Peyer's patch (tissue), 4 donors: ENCODE measurements at regions not wholly inside any gene's neighbourhood (a gene's known extent, or its start where the extent isn't known, plus 50 kb on each side); places are given as distances from the start of the nearest gene placed in this dataset.

Source experiments
- DNase-seq, 3 donors: peaks; one replicate each; pipeline ENCODE4 v3.0.0-alpha.2; 2017 to 2019
- H3K27ac ChIP-seq, 4 donors: fragments of 200-600 bp; sonication (generic); one replicate each; pipeline ENCODE4 v1.5.1; 2016 to 2019
- H3K27me3 ChIP-seq, 2 donors: fragments of 200-600 bp; sonication (generic); one replicate each; pipeline ENCODE4 v1.5.1; 2019
- H3K36me3 ChIP-seq, 3 donors: fragments of 200-600 bp; sonication (generic); one replicate each; pipeline ENCODE4 v1.5.1; 2016 to 2019
- H3K4me1 ChIP-seq, 4 donors: fragments of 200-600 bp; sonication (generic); one replicate each; pipeline ENCODE4 v1.5.1; 2016 to 2019
- H3K4me3 ChIP-seq, 4 donors: fragments of 200-600 bp; sonication (generic); 1 replicate in 3 of 4; 2 replicates in 1 of 4; pipeline ENCODE4 v1.5.1; 2016 to 2019; ENCODE audit warnings: mild to moderate bottlenecking in 1 of 4
- H3K9me3 ChIP-seq, 4 donors: fragments of 200-600 bp; sonication (generic); one replicate each; pipeline ENCODE4 v1.5.1; 2016 to 2019; ENCODE audit warnings: mild to moderate bottlenecking in 1 of 4
- CTCF ChIP-seq, 6 experiments: fragments of 450-650 bp in 4 of 6; fragments of 200-600 bp in 2 of 6; sonication (generic) in 1 of 6; IDR thresholded peaks; one replicate each; pipeline ENCODE4 v1.5.1; 2017 to 2019; ENCODE audit warnings: antibody characterized with exemption in 6 of 6, mild to moderate bottlenecking in 3 of 6, moderate library complexity in 1 of 6
- POLR2A ChIP-seq, 2 donors: fragments of 450-650 bp; IDR thresholded peaks; one replicate each; pipeline ENCODE4 v1.5.1; 2017; ENCODE audit warnings: antibody characterized with exemption in 2 of 2, mild to moderate bottlenecking in 2 of 2, moderate library complexity in 2 of 2

- Histone ChIP-seq H3K27ac (no peak overlapping the region), H3K9me3 (no peaks in the 10 kb centered on the region), H3K4me3 (no peak overlapping the region), H3K36me3 (no peaks in the 10 kb centered on the region), H3K27me3 (no peaks in the 10 kb centered on the region), H3K4me1 (no peaks in the 10 kb centered on the region)
- no peak for TF ChIP-seq POLR2A (IDR thresholded peaks at IDR 0.05)
- TF ChIP-seq CTCF (IDR thresholded peaks at IDR 0.05), result no peak
- DNase-seq, result no peak
Measured at GRCh38 chr6:23494367-23494766, 631.6 kb upstream of the NRSN1 start.

- Histone ChIP-seq H3K27me3 (no peaks in the 10 kb centered on the region), H3K9me3 (no peaks in the 10 kb centered on the region), H3K4me3 (no peak overlapping the region), H3K4me1 (no peaks in the 10 kb centered on the region), H3K27ac (no peak overlapping the region), H3K36me3 (no peaks in the 10 kb centered on the region)
- no peak for DNase-seq
- TF ChIP-seq CTCF (IDR thresholded peaks at IDR 0.05) (no peak), POLR2A (IDR thresholded peaks at IDR 0.05) (no peak)
Measured at GRCh38 chr6:23498013-23498412, 628.0 kb upstream of the NRSN1 start.

GRCh38 chr6:23499549-23499948, 626.5 kb upstream of the NRSN1 start:
- H3K27me3 ChIP-seq, result no peaks in the 10 kb centered on the region
- no peak for TF ChIP-seq CTCF (IDR thresholded peaks at IDR 0.05)
- no peak for TF ChIP-seq POLR2A (IDR thresholded peaks at IDR 0.05)
- H3K36me3 ChIP-seq, result no peaks in the 10 kb centered on the region
- no peak for DNase-seq
- H3K4me3 ChIP-seq, result no peak overlapping the region
- H3K4me1 ChIP-seq, result no peaks in the 10 kb centered on the region
- H3K27ac ChIP-seq, result no peak overlapping the region
- no peaks in the 10 kb centered on the region for H3K9me3 ChIP-seq

GRCh38 chr6:23503173-23503572, 622.8 kb upstream of the NRSN1 start:
- TF ChIP-seq POLR2A (IDR thresholded peaks at IDR 0.05) (no peak), CTCF (IDR thresholded peaks at IDR 0.05) (no peak)
- no peak for DNase-seq
- Histone ChIP-seq H3K9me3 (no peaks in the 10 kb centered on the region), H3K27me3 (no peaks in the 10 kb centered on the region), H3K4me3 (no peak overlapping the region), H3K4me1 (no peaks in the 10 kb centered on the region), H3K27ac (no peak overlapping the region), H3K36me3 (no peaks in the 10 kb centered on the region)

GRCh38 chr6:23505026-23505425, 621.0 kb upstream of the NRSN1 start:
- no peak for DNase-seq
- Histone ChIP-seq H3K9me3 (no peaks in the 10 kb centered on the region), H3K36me3 (no peaks in the 10 kb centered on the region), H3K4me3 (no peak overlapping the region), H3K27me3 (no peaks in the 10 kb centered on the region), H3K27ac (no peak overlapping the region), H3K4me1 (no peaks in the 10 kb centered on the region)
- TF ChIP-seq POLR2A (IDR thresholded peaks at IDR 0.05) (no peak), CTCF (IDR thresholded peaks at IDR 0.05) (no peak)

- Histone ChIP-seq H3K27ac (no peak overlapping the region), H3K4me3 (no peak overlapping the region), H3K36me3 (no peaks in the 10 kb centered on the region), H3K9me3 (no peaks in the 10 kb centered on the region), H3K4me1 (no peaks in the 10 kb centered on the region), H3K27me3 (no peaks in the 10 kb centered on the region)
- TF ChIP-seq CTCF (IDR thresholded peaks at IDR 0.05) (no peak), POLR2A (IDR thresholded peaks at IDR 0.05) (no peak)
- no peak for DNase-seq
Measured at GRCh38 chr6:23510778-23511510, 615.1 kb upstream of the NRSN1 start.
